BLaER1 (cell line): ENCODE measurements at regions not wholly inside any gene's neighbourhood (a gene's known extent, or its start where the extent isn't known, plus 50 kb on each side); places are given as distances from the start of the nearest gene placed in this dataset.
"Not testable (repeated sequence)": the region's sequence is repeated elsewhere in the genome, so short reads cannot be mapped to it uniquely, and the experiment has no call there.

Experiments
- H3K27ac ChIP-seq: shearing (Covaris generic); formaldehyde crosslinking; 2 replicates; pipeline ENCODE4 v1.8.1; 2022
- H3K27me3 ChIP-seq: shearing (Covaris generic); formaldehyde crosslinking; 2 replicates; pipeline ENCODE4 v1.8.1; 2022
- H3K36me3 ChIP-seq: shearing (Covaris generic); formaldehyde crosslinking; 2 replicates; pipeline ENCODE4 v1.8.1; 2022
- H3K4me1 ChIP-seq: shearing (Covaris generic); formaldehyde crosslinking; 2 replicates; pipeline ENCODE4 v1.8.1; 2022
- H3K4me2 ChIP-seq: shearing (Covaris generic); formaldehyde crosslinking; 2 replicates; pipeline ENCODE4 v1.8.1; 2022
- H3K4me3 ChIP-seq: shearing (Covaris generic); formaldehyde crosslinking; 2 replicates; pipeline ENCODE4 v1.8.1; 2022
- H3K9ac ChIP-seq: shearing (Covaris generic); formaldehyde crosslinking; 2 replicates; pipeline ENCODE4 v1.8.1; 2022
- H3K9me3 ChIP-seq: shearing (Covaris generic); formaldehyde crosslinking; 2 replicates; pipeline ENCODE4 v1.8.1; 2022
- H4K20me1 ChIP-seq: shearing (Covaris generic); formaldehyde crosslinking; 2 replicates; pipeline ENCODE4 v1.8.1; 2022
- Cebpa-rat ChIP-seq: shearing (Covaris generic); IDR thresholded peaks from 2 replicates; pipeline ENCODE4 v1.8.1; 2022

DNA sequence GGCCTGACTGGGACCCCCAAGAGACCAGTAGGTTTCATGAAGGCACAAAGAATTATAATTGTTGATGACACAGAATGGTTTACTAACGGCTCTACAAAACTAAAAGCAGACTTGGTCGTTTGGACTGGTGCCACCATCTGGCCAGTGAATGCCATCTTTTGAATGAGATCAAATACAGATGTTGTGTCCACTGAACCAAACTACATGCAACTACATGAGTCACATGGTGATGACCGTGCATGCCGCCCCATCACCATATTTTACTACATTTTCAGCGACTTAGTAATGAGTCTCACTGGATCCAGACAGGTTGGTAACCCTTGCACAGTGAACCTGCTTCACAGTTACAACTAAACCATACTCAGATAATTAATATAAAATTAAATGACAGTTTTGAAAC, 803.3 kb downstream of the DIPK2A start:
- no peaks in the 10 kb centered on the region for H3K4me1 ChIP-seq
- H3K27ac ChIP-seq: no peak overlapping the region
- no peak overlapping the region for H3K9ac ChIP-seq
- no peaks in the 10 kb centered on the region for H3K36me3 ChIP-seq
- H3K4me2 ChIP-seq: no peak overlapping the region
- no peaks in the 10 kb centered on the region for H4K20me1 ChIP-seq
- no peaks in the 10 kb centered on the region for H3K9me3 ChIP-seq
- H3K27me3 ChIP-seq: no peaks in the 10 kb centered on the region
- TF ChIP-seq Cebpa-rat: no peak
- no peak overlapping the region for H3K4me3 ChIP-seq

GRCh38 chr3:144775551-144775950, 803.9 kb downstream of the DIPK2A start:
- H3K9me3 ChIP-seq: no peaks in the 10 kb centered on the region
- H3K9ac ChIP-seq: no peak overlapping the region
- no peaks in the 10 kb centered on the region for H4K20me1 ChIP-seq
- no peaks in the 10 kb centered on the region for H3K4me1 ChIP-seq
- no peaks in the 10 kb centered on the region for H3K27me3 ChIP-seq
- H3K4me3 ChIP-seq: no peak overlapping the region
- no peaks in the 10 kb centered on the region for H3K36me3 ChIP-seq
- no peak overlapping the region for H3K4me2 ChIP-seq
- TF ChIP-seq Cebpa-rat: no peak
- no peak overlapping the region for H3K27ac ChIP-seq

GRCh38 chr3:144777906-144778305, 806.3 kb downstream of the DIPK2A start:
- Histone ChIP-seq H3K9ac (no peak overlapping the region), H3K27ac (no peak overlapping the region), H3K4me2 (no peak overlapping the region), H3K36me3 (no peaks in the 10 kb centered on the region), H3K9me3 (no peaks in the 10 kb centered on the region), H4K20me1 (no peaks in the 10 kb centered on the region), H3K4me3 (no peak overlapping the region), H3K27me3 (no peaks in the 10 kb centered on the region), H3K4me1 (no peaks in the 10 kb centered on the region)
- no peak for TF ChIP-seq Cebpa-rat

DNA sequence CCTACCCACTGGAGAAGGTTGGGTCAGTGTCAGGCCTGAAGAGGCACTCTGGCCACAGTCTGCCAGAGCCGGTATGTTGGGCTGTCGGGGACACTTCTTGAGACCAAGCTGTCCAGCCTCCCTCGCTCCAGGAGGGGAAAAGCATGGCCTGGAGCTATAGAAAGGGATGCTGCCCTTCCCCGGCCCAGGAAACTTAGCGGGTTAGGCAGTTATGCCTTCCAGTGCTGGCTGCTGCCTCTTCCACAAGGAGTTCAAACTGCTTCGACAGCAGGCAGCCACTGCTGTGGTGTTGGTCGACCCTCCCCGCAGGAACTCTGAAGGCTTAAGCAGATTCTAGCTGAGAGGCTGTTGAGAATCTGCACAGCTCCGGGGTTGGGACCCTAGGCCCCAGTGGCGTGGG, 819.4 kb downstream of the DIPK2A start:
- Histone ChIP-seq H3K4me2 (no peak overlapping the region), H3K4me1 (no peaks in the 10 kb centered on the region), H3K9me3 (no peaks in the 10 kb centered on the region; the same call in 1 of the 2 replicates), H3K27me3 (no peaks in the 10 kb centered on the region), H3K27ac (no peak overlapping the region), H3K4me3 (no peak overlapping the region), H3K9ac (no peak overlapping the region), H4K20me1 (no peaks in the 10 kb centered on the region), H3K36me3 (no peaks in the 10 kb centered on the region)
- TF ChIP-seq Cebpa-rat: no peak

DNA sequence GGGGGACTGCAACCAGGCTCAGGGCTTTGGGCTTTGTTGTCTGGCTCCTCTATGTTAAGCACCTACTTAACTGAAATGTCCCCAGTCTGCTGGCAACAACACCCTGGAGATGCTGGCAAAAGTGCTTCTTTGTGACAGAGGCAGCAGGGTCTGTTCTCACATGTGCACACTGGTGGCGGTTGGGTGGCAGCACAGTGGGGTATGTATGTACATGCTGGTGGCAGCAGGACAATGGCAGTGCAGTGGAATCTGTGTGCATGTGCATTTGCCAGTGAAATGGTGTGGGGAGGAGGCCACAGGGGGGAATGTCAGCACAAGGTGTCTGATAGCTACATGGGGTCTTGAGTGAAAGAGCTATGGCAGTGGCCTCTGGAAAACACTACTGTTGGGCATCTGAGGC, 830.3 kb downstream of the DIPK2A start:
- Histone ChIP-seq H3K4me2 (no peak overlapping the region), H3K9ac (no peak overlapping the region), H4K20me1 (no peaks in the 10 kb centered on the region), H3K27me3 (no peaks in the 10 kb centered on the region), H3K9me3 (no peaks in the 10 kb centered on the region), H3K4me3 (no peak overlapping the region), H3K27ac (no peak overlapping the region), H3K36me3 (no peaks in the 10 kb centered on the region), H3K4me1 (no peaks in the 10 kb centered on the region)
- TF ChIP-seq Cebpa-rat: no peak

DNA sequence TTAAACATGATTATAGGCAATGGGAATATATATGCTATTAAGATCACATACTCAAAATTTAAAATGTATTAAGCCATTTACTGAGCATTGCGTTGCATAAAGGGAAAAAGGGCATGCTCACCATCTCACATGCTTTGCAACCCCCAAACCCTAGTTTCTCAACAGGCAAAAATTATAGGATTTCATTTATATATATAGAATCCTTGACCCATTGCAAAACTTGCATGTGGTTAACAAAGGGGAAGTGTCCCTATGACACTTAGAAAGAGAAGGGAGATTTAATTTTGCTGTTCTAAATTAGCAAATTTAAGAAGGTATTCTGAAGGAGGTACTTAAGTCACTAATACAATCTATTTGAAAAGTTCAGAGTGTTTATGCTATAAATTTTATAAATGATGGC, 837.8 kb downstream of the DIPK2A start:
- Histone ChIP-seq H3K27me3 (no peaks in the 10 kb centered on the region), H3K4me2 (no peak overlapping the region), H3K4me3 (no peak overlapping the region), H3K27ac (no peak overlapping the region), H3K9ac (no peak overlapping the region), H3K36me3 (no peaks in the 10 kb centered on the region), H4K20me1 (no peaks in the 10 kb centered on the region), H3K4me1 (no peaks in the 10 kb centered on the region), H3K9me3 (no peaks in the 10 kb centered on the region)
- TF ChIP-seq Cebpa-rat: no peak

DNA sequence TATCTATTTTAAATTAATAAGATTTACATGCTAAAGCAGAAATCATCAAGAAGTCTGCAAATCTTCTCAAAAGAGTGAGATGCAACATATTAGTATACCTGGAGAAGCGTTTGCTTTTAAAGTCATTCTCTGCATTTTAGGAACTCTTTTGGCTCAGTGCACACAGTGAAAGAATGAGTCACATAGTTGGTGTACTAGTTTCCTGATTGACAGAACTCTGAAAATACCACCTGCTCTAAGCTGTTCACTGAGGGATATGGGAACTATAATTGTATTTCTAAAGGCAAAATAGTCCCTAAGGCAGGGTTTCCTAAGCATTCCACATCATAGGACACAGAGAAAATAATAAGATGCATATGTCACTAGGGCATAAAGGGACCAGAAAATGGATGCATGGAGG, 838.5 kb downstream of the DIPK2A start:
- no peak overlapping the region for H3K27ac ChIP-seq
- no peaks in the 10 kb centered on the region for H3K9me3 ChIP-seq
- H3K27me3 ChIP-seq: no peaks in the 10 kb centered on the region
- H4K20me1 ChIP-seq: no peaks in the 10 kb centered on the region
- no peak overlapping the region for H3K9ac ChIP-seq
- no peak overlapping the region for H3K4me3 ChIP-seq
- no peaks in the 10 kb centered on the region for H3K36me3 ChIP-seq
- no peak for TF ChIP-seq Cebpa-rat
- no peak overlapping the region for H3K4me2 ChIP-seq
- H3K4me1 ChIP-seq: no peaks in the 10 kb centered on the region

- Histone ChIP-seq H3K36me3 (no peaks in the 10 kb centered on the region), H3K9ac (no peak overlapping the region), H3K27ac (no peak overlapping the region)
These were observed 844.0 kb downstream of the DIPK2A start for GRCh38 chr3:144815655-144816054.

GRCh38 chr3:144816323-144816722, 844.7 kb downstream of the DIPK2A start:
- Histone ChIP-seq H3K9me3 (no peaks in the 10 kb centered on the region), H4K20me1 (no peaks in the 10 kb centered on the region), H3K36me3 (no peaks in the 10 kb centered on the region), H3K9ac (no peak overlapping the region), H3K4me1 (no peaks in the 10 kb centered on the region), H3K4me3 (no peak overlapping the region), H3K27me3 (no peaks in the 10 kb centered on the region), H3K4me2 (no peak overlapping the region), H3K27ac (no peak overlapping the region)
- no peak for TF ChIP-seq Cebpa-rat

More at GRCh38 chr3:144815655-144816054, 844.0 kb downstream of the DIPK2A start:
- Histone ChIP-seq H3K4me2 (no peak overlapping the region), H3K4me3 (no peak overlapping the region), H4K20me1 (no peaks in the 10 kb centered on the region), H3K9me3 (no peaks in the 10 kb centered on the region), H3K27me3 (no peaks in the 10 kb centered on the region), H3K4me1 (no peaks in the 10 kb centered on the region)
- no peak for TF ChIP-seq Cebpa-rat

- Histone ChIP-seq H4K20me1 (no peaks in the 10 kb centered on the region), H3K27me3 (no peaks in the 10 kb centered on the region), H3K27ac (no peak overlapping the region), H3K4me2 (no peak overlapping the region), H3K4me1 (no peaks in the 10 kb centered on the region), H3K4me3 (no peak overlapping the region), H3K9ac (no peak overlapping the region), H3K36me3 (no peaks in the 10 kb centered on the region), H3K9me3 (no peaks in the 10 kb centered on the region)
- TF ChIP-seq Cebpa-rat: no peak
These were observed 847.4 kb downstream of the DIPK2A start for GRCh38 chr3:144818973-144819372.

- H3K9me3 ChIP-seq, H3K27me3 ChIP-seq, H3K36me3 ChIP-seq, H4K20me1 ChIP-seq, H3K4me1 ChIP-seq, H3K27ac ChIP-seq, H3K4me2 ChIP-seq, H3K9ac ChIP-seq, H3K4me3 ChIP-seq: not testable (repeated sequence)
These were observed 848.6 kb downstream of the DIPK2A start for GRCh38 chr3:144820232-144820631.
